Tibial nerve (tissue), 4 donors: ENCODE measurements at regions not wholly inside any gene's neighbourhood (a gene's known extent, or its start where the extent isn't known, plus 50 kb on each side); places are given as distances from the start of the nearest gene placed in this dataset.

Experiments
- DNase-seq, 2 donors: peaks; one replicate each; pipeline ENCODE4 v3.0.0-alpha.2; 2019; ENCODE audit warnings: low spot score in 2 of 2
- H3K27ac ChIP-seq, 4 donors: fragments of 200-600 bp; sonication (generic) in 3 of 4; one replicate each; pipeline ENCODE4 v1.5.1; 2017 to 2019; ENCODE audit warnings: mild to moderate bottlenecking in 1 of 4
- H3K27me3 ChIP-seq, 2 donors: fragments of 200-600 bp; sonication (generic) in 1 of 2; one replicate each; pipeline versions ENCODE4 v1.5.1 to v1.6.0; 2017 to 2019
- H3K36me3 ChIP-seq, 3 donors: fragments of 200-600 bp; sonication (generic); one replicate each; pipeline ENCODE4 v1.5.1; 2018 to 2019
- H3K4me1 ChIP-seq, 4 donors: fragments of 200-600 bp; sonication (generic) in 3 of 4; one replicate each; pipeline ENCODE4 v1.5.1; 2017 to 2019
- H3K4me3 ChIP-seq, 4 donors: fragments of 200-600 bp; sonication (generic) in 3 of 4; one replicate each; pipeline ENCODE4 v1.5.1; 2017 to 2019; ENCODE audit warnings: mild to moderate bottlenecking in 1 of 4, moderate library complexity in 1 of 4
- H3K9me3 ChIP-seq, 4 donors: fragments of 200-600 bp; sonication (generic) in 3 of 4; one replicate each; pipeline ENCODE4 v1.5.1; 2017 to 2019
- EP300 ChIP-seq, 2 donors: sonication (generic); formaldehyde crosslinking; IDR thresholded peaks; one replicate each; pipeline ENCODE4 v1.6.1; 2017; ENCODE audit warnings: antibody characterized with exemption in 2 of 2, mild to moderate bottlenecking in 1 of 2
- POLR2A ChIP-seq, 2 donors: fragments of 450-650 bp; IDR thresholded peaks; one replicate each; pipeline ENCODE4 v1.6.1; 2017; ENCODE audit warnings: antibody characterized with exemption in 2 of 2, mild to moderate bottlenecking in 2 of 2, moderate library complexity in 2 of 2
- WGBS, 2 donors: methylation state at CpG; one replicate each; pipeline ENCODE4 v1.1.5; 2018; 5-methylcytosine and 5-hydroxymethylcytosine counted together
- TF ChIP-seq, protein P1 (sequence below), 5 experiments: fragments of 200-600 bp in 3 of 5; fragments of 450-650 bp in 2 of 5; sonication (generic) in 3 of 5; IDR thresholded peaks; one replicate each; pipeline ENCODE4 v1.5.1; 2016 to 2019; ENCODE audit warnings: antibody characterized with exemption in 5 of 5, mild to moderate bottlenecking in 3 of 5, moderate library complexity in 2 of 5

DNA sequence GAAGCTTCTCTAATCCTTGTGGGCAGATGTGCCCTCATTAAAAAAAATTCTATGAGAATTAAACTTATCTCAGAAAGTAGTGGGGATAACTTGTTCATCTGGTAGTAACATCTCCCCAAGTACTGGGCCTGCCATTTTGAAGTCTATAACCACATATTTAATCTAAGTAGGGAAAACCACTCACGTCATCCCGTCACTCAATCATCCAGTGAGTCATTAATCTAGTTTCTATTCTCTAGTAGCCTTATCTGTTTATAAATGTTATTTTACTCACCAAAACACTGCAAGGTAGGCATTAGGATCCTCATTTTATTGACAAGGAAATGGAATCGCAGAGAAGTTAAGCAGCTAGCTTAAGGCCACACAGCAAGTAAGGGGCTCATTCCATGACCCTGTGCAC, 221.9 kb downstream of the ATG4C start:
- H3K27ac ChIP-seq: no peak overlapping the region
- DNase-seq: no peak
- H3K27me3 ChIP-seq: no peaks in the 10 kb centered on the region
- TF ChIP-seq, protein P1, sequence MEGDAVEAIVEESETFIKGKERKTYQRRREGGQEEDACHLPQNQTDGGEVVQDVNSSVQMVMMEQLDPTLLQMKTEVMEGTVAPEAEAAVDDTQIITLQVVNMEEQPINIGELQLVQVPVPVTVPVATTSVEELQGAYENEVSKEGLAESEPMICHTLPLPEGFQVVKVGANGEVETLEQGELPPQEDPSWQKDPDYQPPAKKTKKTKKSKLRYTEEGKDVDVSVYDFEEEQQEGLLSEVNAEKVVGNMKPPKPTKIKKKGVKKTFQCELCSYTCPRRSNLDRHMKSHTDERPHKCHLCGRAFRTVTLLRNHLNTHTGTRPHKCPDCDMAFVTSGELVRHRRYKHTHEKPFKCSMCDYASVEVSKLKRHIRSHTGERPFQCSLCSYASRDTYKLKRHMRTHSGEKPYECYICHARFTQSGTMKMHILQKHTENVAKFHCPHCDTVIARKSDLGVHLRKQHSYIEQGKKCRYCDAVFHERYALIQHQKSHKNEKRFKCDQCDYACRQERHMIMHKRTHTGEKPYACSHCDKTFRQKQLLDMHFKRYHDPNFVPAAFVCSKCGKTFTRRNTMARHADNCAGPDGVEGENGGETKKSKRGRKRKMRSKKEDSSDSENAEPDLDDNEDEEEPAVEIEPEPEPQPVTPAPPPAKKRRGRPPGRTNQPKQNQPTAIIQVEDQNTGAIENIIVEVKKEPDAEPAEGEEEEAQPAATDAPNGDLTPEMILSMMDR (IDR thresholded peaks at IDR 0.05): no peak
- TF ChIP-seq POLR2A (IDR thresholded peaks at IDR 0.05): no peak
- TF ChIP-seq EP300 (IDR thresholded peaks at IDR 0.05): no peak
- 96 to 98% methylated on average over 3 of the region's 3 CpGs for WGBS, 2 donors
- no peaks in the 10 kb centered on the region for H3K9me3 ChIP-seq
- H3K4me1 ChIP-seq: peaks cover 0 to 2% (median 0%) of the 10 kb centered on the region in 4 donors
- H3K36me3 ChIP-seq: no peaks in the 10 kb centered on the region
- no peak overlapping the region for H3K4me3 ChIP-seq

DNA sequence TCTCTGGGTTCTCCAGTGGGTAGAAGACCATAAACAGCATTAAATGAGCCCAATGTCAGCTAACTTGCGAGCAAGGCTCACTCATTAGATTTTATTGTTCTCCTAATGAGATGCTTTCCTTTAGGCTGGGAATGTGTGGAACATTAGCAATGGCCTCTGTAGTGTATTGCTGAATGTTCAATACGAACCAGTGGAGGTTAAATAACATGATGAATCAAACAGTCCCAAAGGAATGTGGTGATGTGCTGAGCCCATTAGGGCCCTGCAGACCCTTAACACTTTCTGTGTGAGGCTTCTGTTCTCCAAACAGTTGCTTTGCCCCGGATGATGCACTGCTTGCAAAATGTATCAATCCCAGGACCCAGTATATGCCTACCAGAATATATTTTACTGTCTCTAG, 225.5 kb downstream of the ATG4C start:
- TF ChIP-seq EP300 (IDR thresholded peaks at IDR 0.05) (no peak), POLR2A (IDR thresholded peaks at IDR 0.05) (no peak)
- TF ChIP-seq, protein P1 (IDR thresholded peaks at IDR 0.05): no peak
- no peak for DNase-seq
- WGBS, 2 donors: 64 to 77% methylated on average over 3 of the region's 3 CpGs

DNA sequence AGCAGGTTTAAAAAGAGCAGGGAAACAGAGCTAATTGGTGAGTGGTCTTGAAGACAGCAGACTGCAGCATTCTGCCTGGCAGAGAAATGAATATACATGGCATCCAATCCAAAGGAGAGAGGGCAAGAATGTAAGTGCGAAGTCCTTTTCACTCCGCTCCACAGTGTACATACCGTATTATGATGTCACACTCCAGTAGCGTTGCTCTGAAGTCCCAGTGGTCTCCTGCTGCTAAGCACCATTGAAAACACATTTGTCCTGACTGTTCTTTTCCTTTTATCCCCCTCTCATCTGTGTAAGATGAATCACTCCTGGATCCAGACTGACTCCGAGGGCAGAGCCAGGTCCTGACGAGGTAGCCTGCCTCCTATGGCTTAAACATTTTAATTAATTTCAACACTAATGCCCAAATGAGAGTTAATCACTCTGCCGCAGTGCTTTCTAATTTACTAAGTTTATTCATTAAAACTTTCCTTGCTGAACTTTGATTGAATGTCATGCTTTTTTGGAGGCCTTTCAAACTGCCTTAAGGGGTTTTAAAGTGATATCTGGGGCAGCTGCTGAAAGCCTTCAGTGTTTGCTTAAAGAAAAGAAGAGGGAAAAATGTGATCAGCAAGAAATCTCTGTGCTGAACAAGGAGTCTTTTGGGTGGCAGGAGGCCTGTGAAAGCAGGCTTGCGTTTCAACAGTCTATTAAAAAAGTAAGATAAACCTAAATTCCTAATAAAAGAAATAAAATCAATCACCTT, 227.2 kb downstream of the ATG4C start:
- WGBS, 2 donors: 50 to 56% methylated on average over 8 of the region's 8 CpGs
- TF ChIP-seq POLR2A (IDR thresholded peaks at IDR 0.05): no peak
- TF ChIP-seq, protein P1 (IDR thresholded peaks at IDR 0.05): no peak
- TF ChIP-seq EP300 (IDR thresholded peaks at IDR 0.05): no peak
- Histone ChIP-seq H3K27me3 (no peaks in the 10 kb centered on the region), H3K36me3 (no peaks in the 10 kb centered on the region), H3K27ac (peak overlapping the region in 1 of 4 donors; percentile 25), H3K4me3 (no peak overlapping the region), H3K9me3 (no peaks in the 10 kb centered on the region), H3K4me1 (peaks cover 0 to 13% (median 0%) of the 10 kb centered on the region in 4 donors)
- no peak for DNase-seq

More for the DNA sequence above, 225.5 kb downstream of the ATG4C start:
- Histone ChIP-seq H3K27me3 (no peaks in the 10 kb centered on the region), H3K27ac (no peak overlapping the region), H3K36me3 (no peaks in the 10 kb centered on the region), H3K4me3 (no peak overlapping the region), H3K4me1 (peaks cover 0 to 13% (median 0%) of the 10 kb centered on the region in 4 donors), H3K9me3 (no peaks in the 10 kb centered on the region)

DNA sequence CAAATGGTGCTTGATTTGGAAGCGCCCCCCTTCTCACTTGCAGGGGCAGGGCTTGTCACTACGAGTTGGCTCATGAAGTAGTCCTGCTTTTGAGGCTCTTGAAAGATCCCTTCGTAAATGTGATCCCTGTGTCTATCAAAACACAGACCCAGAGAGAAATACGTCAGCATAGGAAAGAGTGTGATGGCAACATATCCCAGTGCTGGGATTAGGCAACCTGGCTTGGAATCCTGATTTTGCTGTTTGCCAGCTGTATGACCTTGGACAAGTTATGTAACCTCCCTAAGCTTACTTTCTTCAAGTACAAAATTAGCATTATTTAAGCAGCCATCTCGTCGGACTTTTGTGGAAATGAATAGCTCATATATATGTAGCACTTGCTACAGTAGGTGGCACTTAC, 228.4 kb downstream of the ATG4C start:
- Histone ChIP-seq H3K9me3 (no peaks in the 10 kb centered on the region), H3K27me3 (no peaks in the 10 kb centered on the region), H3K4me1 (peaks cover 0 to 13% (median 0%) of the 10 kb centered on the region in 4 donors), H3K36me3 (no peaks in the 10 kb centered on the region), H3K4me3 (no peak overlapping the region), H3K27ac (no peak overlapping the region)
- TF ChIP-seq, protein P1 (IDR thresholded peaks at IDR 0.05): no peak
- TF ChIP-seq POLR2A (IDR thresholded peaks at IDR 0.05): no peak
- peak in 1 of 2 donors; percentile 54 for TF ChIP-seq EP300 (IDR thresholded peaks at IDR 0.05)
- WGBS, 2 donors: 49 to 52% methylated on average over 6 of the region's 6 CpGs
- peak in 1 of 2 donors; percentile 30 for DNase-seq

DNA sequence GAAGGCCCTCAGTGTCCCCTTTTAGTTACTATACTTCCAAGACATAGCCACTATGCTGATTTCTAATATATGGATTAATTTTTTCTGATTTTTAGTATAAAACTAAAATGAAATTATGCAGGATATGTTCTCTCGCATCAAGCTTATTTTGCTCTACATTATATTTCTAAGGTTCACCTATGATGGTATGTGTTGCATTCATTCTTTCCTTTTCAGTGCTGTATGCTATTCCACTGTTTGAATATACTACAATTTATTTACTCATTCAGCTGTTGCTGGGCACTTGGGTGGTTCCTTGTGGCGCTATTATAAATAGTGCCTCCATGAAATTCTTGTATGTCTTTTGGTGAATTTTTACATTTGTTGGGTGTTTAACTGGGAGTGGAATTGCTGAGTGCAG, 230.3 kb downstream of the ATG4C start:
- H3K27me3 ChIP-seq: no peaks in the 10 kb centered on the region
- no peak overlapping the region for H3K4me3 ChIP-seq
- peaks cover 0 to 13% (median 0%) of the 10 kb centered on the region in 4 donors for H3K4me1 ChIP-seq
- DNase-seq: no peak
- no peak overlapping the region for H3K27ac ChIP-seq
- TF ChIP-seq POLR2A (IDR thresholded peaks at IDR 0.05): no peak
- TF ChIP-seq EP300 (IDR thresholded peaks at IDR 0.05): no peak
- TF ChIP-seq, protein P1 (IDR thresholded peaks at IDR 0.05): no peak
- no peaks in the 10 kb centered on the region for H3K9me3 ChIP-seq
- no peaks in the 10 kb centered on the region for H3K36me3 ChIP-seq
- 95 to 98% methylated on average over 2 of the region's 2 CpGs for WGBS, 2 donors
